ENCODE measurements at regions not wholly inside any gene's neighbourhood (a gene's known extent, or its start where the extent isn't known, plus 50 kb on each side); places are given as distances from the start of the nearest gene placed in this dataset.

DNA sequence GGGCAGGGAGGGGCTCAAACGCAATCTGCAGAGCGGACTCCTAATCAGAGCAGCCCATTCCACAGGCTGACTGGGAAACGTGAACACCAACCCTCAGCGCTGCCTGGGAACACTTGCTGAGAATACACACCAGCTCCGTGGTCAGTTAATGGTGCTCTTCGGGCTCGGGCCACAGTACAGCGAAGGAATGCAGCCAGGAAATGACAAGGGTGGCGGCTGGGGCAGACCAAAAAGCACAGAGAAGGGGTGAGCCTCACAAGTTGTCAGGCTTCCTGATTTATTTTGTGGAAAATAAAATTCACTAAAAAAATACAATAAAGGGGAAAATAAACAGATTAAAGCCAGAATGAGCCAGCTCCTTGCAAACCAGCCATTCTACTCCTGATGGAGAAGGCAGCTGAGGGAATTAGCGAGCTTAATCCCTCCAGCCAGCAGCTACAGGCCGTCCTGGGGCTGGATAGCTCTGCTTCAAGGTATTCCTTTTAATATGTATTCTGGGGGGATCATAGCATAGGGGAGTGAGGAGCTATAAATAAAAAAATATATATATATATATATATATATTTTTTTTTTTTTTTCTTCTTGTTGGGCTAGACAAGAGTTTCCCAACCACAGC, 165.5 kb upstream of the NTM start:
- Histone ChIP-seq H3K4me1 (no peaks in the 10 kb centered on the region), H3K27me3 (no peaks in the 10 kb centered on the region), H3K27ac (replicated peaks in 1 of 4) (no peak overlapping the region), H3K9me3 (no peaks in the 10 kb centered on the region), H3K4me3 (no peak overlapping the region), H3K36me3 (no peaks in the 10 kb centered on the region)
- no peak for DNase-seq (ENCODE audit: extremely low spot score)
- TF ChIP-seq EP300 (IDR thresholded peaks at IDR 0.05) (no peak), POLR2A (IDR thresholded peaks at IDR 0.05; ENCODE audit: low read depth) (no peak), POLR2AphosphoS5 (IDR thresholded peaks at IDR 0.05) (no peak)
- TF ChIP-seq, protein P1, sequence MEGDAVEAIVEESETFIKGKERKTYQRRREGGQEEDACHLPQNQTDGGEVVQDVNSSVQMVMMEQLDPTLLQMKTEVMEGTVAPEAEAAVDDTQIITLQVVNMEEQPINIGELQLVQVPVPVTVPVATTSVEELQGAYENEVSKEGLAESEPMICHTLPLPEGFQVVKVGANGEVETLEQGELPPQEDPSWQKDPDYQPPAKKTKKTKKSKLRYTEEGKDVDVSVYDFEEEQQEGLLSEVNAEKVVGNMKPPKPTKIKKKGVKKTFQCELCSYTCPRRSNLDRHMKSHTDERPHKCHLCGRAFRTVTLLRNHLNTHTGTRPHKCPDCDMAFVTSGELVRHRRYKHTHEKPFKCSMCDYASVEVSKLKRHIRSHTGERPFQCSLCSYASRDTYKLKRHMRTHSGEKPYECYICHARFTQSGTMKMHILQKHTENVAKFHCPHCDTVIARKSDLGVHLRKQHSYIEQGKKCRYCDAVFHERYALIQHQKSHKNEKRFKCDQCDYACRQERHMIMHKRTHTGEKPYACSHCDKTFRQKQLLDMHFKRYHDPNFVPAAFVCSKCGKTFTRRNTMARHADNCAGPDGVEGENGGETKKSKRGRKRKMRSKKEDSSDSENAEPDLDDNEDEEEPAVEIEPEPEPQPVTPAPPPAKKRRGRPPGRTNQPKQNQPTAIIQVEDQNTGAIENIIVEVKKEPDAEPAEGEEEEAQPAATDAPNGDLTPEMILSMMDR (IDR thresholded peaks at IDR 0.05), result no peak
- 81% methylated on average over 10 of the region's 11 CpGs for WGBS
- intact Hi-C loops (cut with DNase I), result no loop called here

DNA sequence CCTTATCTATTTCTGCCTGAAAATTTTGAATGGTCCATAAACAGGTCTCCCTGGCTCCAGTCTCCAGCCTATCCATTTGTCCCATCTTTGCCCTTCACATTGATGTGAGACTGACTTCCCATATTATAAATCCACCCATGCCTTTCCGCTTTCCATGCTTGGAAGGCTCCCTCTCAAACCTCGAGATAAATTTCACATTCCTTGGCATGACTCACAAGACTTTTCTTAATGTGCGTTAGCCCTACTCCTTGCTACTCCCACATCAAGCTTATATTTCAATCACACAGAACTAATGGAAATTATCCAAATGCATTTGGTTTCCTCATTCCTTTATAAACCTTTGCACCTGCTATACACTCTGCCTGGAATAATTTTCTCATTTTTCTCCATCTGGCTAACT, 163.7 kb upstream of the NTM start:
- H3K9me3 ChIP-seq, result no peaks in the 10 kb centered on the region
- no peaks in the 10 kb centered on the region for H3K4me1 ChIP-seq
- no peaks in the 10 kb centered on the region for H3K27me3 ChIP-seq
- H3K36me3 ChIP-seq, result no peaks in the 10 kb centered on the region
- H3K4me3 ChIP-seq, result no peak overlapping the region
- no peak for DNase-seq (ENCODE audit: extremely low spot score)
- WGBS, result 84% methylated on average over 3 of the region's 3 CpGs
- no peak overlapping the region for H3K27ac ChIP-seq (replicated peaks in 1 of 4)
- TF ChIP-seq EP300 (IDR thresholded peaks at IDR 0.05) (no peak), POLR2AphosphoS5 (IDR thresholded peaks at IDR 0.05) (no peak), POLR2A (IDR thresholded peaks at IDR 0.05; ENCODE audit: low read depth) (no peak)
- TF ChIP-seq, protein P1 (IDR thresholded peaks at IDR 0.05), result no peak
- intact Hi-C loops (cut with DNase I), result no loop called here

DNA sequence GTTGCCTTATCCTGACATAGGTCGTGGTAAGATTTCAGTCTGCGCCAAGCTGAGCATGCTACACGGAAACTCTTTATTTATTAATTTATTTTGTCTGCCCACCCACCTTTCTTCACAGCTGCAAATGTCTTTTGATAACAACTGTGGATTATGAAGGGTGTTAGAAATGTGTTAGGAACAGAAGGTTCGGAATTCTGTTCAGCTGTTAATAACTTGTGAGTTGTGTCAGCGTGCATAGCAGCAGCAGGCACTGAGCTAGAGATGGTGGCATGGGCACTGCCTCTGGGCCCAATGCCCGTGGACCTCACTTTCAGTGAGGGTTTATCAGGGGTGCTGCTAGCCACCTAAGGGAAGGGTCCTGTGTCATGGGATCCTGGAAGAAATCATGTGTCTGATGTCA, 162.5 kb upstream of the NTM start:
- TF ChIP-seq EP300 (IDR thresholded peaks at IDR 0.05), result no peak
- TF ChIP-seq, protein P1 (IDR thresholded peaks at IDR 0.05), result no peak
- no peak for TF ChIP-seq POLR2AphosphoS5 (IDR thresholded peaks at IDR 0.05)
- TF ChIP-seq POLR2A (IDR thresholded peaks at IDR 0.05; ENCODE audit: low read depth), result no peak
- WGBS, result 90% methylated on average over 6 of the region's 6 CpGs

DNA sequence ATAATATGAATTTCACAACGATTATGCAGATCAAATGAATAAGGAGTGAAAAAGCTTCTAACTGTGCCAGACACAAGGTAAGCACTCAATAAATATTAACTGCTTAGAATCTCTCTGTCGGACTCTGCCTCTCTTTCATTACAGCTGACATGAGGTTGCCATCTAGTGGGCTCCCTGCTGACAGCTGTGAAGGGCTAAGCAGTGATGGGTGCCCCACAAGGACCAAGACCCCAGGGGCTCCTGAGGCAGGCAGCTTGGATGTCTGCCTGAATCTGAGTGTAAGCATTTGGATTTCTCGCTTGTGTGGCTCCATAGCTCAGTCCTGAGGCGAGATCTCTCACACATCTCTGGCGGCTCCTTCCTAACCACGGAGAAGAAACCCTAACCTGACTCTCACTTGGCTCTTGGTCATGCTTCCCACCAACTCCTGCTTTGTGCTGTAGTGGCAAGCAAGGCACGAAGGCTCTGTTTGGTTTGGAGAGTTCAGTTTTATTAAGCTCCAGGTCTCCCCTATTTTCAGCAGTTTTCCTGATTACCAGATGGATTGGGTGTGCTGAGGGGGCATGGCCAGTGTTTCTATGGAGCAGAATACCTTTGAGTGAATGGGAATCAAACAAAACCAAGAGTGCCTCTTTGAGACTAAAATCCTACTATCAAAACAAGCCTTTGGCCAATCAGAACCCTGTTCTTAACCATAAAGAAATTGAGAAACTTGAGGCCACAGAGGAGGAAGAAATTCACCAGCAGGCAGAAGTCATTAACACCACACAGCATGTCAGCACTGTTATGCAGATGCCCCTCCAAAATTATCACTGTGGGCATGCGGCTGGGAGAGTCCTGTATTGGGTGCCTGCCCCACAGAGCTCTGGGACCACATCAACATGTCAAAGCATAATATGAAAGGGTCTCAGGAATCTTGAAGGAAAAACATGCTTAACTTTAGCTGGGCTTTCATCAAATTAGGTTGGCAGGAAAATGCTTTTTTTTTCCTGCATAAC, 152.8 kb upstream of the NTM start:
- no peaks in the 10 kb centered on the region for H3K36me3 ChIP-seq
- TF ChIP-seq, protein P1 (IDR thresholded peaks at IDR 0.05), result peak in 2 of 3 experiments; percentile 17 to 22
- TF ChIP-seq EP300 (IDR thresholded peaks at IDR 0.05), result no peak
- 58% methylated on average over 8 of the region's 8 CpGs for WGBS
- H3K27ac ChIP-seq (replicated peaks in 1 of 4), result no peak overlapping the region
- H3K27me3 ChIP-seq, result no peaks in the 10 kb centered on the region
- DNase-seq (ENCODE audit: extremely low spot score), result no peak
- H3K9me3 ChIP-seq, result no peaks in the 10 kb centered on the region
- H3K4me3 ChIP-seq, result no peak overlapping the region
- intact Hi-C loops (cut with DNase I), result no loop called here
- H3K4me1 ChIP-seq, result no peaks in the 10 kb centered on the region

More for the DNA sequence above, 162.5 kb upstream of the NTM start:
- Histone ChIP-seq H3K27me3 (no peaks in the 10 kb centered on the region), H3K36me3 (no peaks in the 10 kb centered on the region), H3K4me3 (no peak overlapping the region), H3K27ac (replicated peaks in 1 of 4) (no peak overlapping the region), H3K9me3 (no peaks in the 10 kb centered on the region), H3K4me1 (no peaks in the 10 kb centered on the region)
- intact Hi-C loops (cut with DNase I), result no loop called here
- no peak for DNase-seq (ENCODE audit: extremely low spot score)
